HG02623 (cell line): ENCODE measurements at regions not wholly inside any gene's neighbourhood (a gene's known extent, or its start where the extent isn't known, plus 50 kb on each side); places are given as distances from the start of the nearest gene placed in this dataset.
"Not testable (repeated sequence)": the region's sequence is repeated elsewhere in the genome, so short reads cannot be mapped to it uniquely, and the experiment has no call there.

Experiments used
- ATAC-seq: cut with Tn5 transposase; IDR thresholded peaks from one replicate; pipeline ENCODE4 v1.9.1; 2021; ENCODE audit warnings: moderate library complexity; ENCODE audit not compliant: unreplicated experiment

- ATAC-seq: no peak
Observed at GRCh38 chr4:26171501-26171900, 149.3 kb upstream of the RBPJ start.

- no peak for ATAC-seq
Observed at GRCh38 chr4:26171941-26172340, 148.9 kb upstream of the RBPJ start.

DNA sequence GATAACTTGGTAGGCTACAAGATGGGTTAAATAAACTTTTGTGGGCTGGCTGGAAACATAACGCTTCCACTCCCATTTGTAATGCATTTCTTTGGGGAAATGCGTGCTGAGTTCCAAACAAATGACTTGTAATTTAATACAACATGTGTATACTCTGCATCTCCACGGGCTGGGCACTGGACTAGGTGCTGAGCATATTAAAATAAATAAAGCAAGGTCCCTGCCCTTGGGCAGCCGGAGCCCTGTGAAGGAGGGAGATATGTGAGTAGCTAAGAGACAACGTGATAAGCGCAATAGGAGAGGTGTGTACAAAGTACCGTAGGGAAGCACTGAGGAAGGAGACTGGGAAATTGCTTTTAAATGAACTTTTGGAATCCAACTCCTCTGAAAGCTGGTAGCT lies 147.2 kb upstream of the RBPJ start:
- ATAC-seq: no peak

DNA sequence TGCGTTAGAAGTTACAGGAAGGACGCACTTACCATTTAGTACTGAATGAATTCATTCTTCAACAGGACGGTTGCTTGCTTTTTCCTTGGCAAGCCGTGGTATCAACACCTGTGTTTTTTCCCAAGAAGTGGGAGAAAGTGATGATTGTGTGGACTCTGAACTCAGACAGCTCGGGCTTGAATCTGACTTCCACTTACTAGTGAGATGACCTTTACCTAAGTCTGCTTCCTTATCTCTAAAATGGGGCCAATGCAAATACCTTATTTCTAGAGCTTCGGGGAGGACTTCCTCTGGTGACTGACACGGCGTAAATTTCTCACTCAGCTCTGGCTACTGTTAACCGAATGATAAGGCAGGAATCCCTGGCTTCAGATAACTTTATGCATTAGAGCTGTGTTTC lies 146.8 kb upstream of the RBPJ start:
- no peak for ATAC-seq

GRCh38 chr4:26175006-26175786 lies 145.6 kb upstream of the RBPJ start:
- peak; percentile 55 for ATAC-seq

DNA sequence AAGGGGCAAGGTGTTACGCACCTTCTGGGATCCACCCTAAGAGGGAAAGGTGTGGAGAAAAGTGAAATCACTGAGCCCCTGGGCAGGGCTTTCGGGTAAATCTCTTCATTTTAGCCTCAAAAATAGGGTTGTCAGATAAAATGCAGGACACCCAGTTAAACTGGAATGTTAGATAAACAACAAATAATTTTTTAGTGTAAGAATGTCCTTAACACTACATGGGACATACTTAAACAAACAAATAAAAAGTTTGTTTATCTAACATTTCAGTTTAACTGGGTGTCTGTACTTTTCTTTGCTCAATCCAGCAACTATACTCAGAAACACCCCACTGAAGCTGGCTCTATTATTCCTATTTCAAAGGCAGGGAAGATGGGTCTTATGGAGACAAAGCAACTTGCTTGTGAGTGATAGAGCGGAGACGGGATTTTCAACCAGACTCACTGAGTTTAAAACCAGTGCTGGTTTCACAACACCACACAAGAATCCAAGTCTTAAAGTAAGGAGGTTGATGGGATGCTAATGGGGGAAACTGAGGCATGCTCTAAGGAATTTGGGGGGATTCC lies 144.8 kb upstream of the RBPJ start:
- no peak for ATAC-seq

DNA sequence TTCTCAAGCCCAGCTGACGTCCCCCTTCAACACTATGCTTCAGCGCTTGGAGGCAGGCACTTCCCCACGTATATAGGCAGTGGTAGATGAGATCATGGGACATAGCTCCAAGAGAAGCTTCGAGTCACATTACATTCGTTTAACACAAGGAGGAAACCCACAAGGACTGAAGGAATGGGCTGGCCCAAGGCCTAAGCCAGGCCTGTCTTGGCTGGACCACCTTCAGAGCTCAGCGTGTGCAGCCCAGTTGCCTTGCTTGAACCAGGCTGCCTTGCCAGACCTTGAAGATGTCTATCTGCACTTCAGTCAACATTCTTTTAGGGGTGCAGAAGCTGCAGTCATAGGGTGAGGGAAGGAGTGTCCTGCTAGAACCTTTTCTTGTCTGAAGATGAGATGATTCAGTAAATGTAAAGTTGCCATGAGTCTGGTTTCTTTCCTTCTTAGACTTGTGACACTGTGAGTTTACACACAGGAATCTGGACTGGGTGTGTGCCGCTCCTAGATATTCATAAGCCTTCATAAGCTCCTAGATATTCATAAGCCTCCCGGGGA lies 144.1 kb upstream of the RBPJ start:
- ATAC-seq: no peak

DNA sequence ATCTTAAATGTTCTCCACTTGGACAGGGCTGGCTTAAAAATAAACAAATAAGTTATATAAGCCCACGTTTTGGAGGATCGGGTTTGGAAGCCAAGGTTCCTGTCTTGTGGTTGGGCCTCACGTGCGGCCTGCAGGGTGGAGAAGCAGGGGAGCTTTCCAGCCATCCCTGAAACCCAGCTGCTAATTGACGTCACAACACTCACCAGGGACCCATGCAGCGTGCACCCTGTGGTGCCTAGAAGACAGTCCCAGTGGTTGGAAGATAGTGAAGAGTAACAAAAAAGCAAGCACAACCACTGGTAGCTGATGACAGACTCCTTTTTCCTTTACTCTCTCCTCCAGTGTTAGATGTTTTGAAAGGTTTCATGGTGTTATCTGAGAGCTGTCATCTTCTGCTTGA lies 142.0 kb upstream of the RBPJ start:
- no peak for ATAC-seq

DNA sequence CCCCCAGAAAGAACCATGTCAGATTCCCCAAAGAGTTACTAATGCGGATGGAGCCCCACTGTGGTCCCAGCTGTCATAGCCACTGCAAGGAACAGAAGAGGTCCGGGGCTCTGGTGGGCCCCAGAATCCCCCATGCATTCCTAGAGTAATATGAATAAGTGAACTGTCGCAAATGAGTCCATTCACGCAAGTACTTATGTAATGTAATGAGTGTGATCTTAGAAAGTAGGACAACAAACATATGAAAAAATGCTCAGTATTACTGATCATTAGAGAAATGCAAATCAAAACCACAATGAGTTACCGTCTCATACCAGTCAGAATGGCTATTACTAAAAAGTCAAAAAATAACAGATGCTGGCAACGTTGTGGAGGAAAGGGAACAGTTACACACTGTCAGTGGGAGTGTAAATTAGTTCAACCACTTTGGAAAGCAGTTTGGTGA lies 141.5 kb upstream of the RBPJ start:
- peak; percentile 70 for ATAC-seq

- no peak for ATAC-seq
Observed at GRCh38 chr4:26181616-26182015, 139.2 kb upstream of the RBPJ start.

DNA sequence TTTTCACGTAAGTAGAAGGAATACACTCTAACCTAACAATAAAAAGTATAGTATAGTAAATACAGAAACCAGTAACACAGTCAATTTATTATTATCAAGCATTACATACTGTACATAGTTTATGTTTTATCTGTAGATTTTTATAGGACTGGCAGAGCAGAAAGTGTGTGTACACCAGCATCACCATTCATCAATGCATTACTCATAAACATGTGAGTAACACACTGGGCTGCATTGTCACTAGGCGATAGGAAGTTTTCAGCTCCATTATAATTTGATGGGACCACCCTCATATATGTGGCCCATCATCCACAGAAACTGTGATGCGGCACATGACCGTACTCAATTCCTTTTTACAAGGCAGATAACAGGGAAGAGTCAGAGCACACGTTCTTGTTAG lies 137.8 kb upstream of the RBPJ start:
- no peak for ATAC-seq

DNA sequence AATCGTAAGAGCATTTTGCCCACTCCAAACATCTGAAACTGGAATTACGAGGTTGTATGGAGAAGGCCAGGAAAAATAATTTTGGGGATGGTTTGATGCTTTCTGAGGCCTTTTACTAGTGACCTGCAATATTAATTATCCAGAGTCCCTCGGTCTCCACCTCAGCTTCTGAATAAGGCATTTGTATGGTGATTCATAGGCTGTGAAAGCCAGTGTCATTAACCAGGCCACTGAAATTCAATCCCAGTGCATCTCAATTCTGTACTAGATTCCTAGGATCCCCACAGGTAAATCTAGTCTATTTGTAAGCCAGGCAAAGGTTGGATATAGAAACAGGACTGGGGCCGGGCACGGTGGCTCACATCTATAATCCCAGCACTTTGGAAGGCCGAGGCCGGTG lies 135.4 kb upstream of the RBPJ start:
- ATAC-seq: no peak

DNA sequence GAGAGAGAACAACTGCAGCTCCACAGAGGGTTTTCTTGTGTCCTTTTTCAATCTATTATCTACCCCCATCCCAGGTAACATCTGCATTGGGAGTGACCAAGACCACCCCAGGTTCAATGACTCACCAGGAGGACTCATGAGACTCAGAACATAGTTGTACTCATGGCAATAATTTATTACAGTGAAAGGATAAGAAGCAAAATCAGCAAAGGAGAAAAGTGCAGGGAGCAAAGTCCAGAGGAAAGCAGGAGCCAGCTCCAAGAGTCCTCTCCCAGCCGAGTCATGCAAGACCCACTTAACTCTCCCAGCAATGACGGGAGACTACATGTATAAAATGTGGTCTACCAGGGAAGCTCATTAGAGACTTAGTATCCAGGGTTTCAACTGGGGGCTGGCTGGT lies 129.5 kb upstream of the RBPJ start:
- ATAC-seq: no peak

GRCh38 chr4:26192899-26193869 lies 127.6 kb upstream of the RBPJ start:
- ATAC-seq: peak; percentile 38

GRCh38 chr4:26194764-26195163 lies 126.0 kb upstream of the RBPJ start:
- ATAC-seq: peak; percentile 36

DNA sequence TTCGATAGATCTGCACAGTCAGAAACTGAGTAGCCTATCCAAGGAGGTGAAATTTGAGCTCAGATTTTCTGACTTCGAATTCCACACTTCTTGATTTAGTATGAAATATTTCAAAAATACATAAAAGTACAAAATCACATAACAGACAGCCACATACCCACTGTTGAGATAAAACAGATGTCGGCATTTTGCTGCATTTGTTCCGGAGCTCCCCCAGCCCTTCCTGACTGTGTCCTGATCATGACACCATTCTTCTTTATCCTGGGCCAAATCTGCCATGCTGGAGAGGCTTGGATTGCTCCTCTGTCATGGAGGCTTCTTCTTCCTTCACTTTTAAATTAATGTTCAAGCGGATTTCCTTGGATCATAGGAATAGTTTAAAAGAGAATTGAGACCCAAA lies 124.2 kb upstream of the RBPJ start:
- no peak for ATAC-seq

DNA sequence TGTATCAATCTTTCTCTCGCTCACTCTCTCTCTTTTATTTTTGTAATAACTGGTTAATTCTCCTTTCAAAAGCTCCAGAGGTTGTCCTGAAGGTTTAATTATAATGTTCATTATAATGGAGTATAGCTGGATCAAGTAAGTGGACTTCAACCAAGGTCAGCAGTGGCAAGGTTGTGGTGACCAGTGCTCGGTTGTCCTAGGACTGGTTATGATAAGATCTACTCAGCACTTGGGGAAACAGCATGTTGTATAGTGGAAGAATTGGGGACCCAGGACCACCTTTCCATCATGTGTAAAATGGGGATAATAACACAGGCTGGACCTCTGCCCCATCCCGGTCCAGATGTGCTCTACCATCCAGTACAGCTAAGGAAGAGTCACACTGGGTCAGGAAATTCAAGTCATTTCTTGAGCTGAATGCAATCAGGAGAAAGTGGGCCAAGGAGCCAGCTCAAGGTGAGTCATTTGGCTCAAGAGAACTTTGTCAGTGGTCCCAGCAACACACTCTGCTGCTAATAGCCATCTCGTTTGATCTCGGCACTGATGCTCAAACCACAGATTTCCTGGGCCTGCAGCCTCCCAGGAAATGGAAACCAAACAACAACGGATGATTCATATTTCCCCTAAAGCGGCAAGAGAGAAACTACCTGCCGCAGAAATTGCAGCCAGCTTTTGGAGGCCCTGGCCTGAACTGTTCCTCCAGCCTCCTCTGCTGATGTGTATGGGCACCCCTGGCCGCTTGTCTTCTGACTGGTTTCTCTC lies 123.6 kb upstream of the RBPJ start:
- ATAC-seq: peak; percentile 72

GRCh38 chr4:26198931-26199330 lies 121.9 kb upstream of the RBPJ start:
- ATAC-seq: not testable (repeated sequence)

DNA sequence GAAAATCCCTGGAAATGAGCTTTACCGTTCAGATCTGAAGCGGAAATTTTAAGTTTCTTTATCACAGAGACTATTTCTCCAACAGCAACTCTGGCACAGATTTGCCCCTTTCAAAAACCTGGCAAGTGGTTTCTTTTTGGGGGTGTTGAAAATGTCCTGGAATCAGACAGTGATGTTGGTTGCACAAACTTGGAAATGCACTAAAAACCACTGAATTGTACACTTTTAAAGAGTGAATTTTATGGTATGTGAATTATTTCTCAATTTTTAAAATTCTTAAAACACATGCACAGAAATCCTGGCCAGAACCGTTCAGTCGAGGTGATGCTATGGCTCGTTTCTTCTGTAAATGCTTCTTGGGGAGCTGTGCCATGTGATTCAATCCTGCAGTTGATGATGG lies 121.2 kb upstream of the RBPJ start:
- no peak for ATAC-seq

GRCh38 chr4:26201120-26201519 lies 119.7 kb upstream of the RBPJ start:
- ATAC-seq: no peak
